GM19397 (cell line): ENCODE measurements at regions not wholly inside any gene's neighbourhood (a gene's known extent, or its start where the extent isn't known, plus 50 kb on each side); places are given as distances from the start of the nearest gene placed in this dataset.
"Not testable (repeated sequence)": the region's sequence is repeated elsewhere in the genome, so short reads cannot be mapped to it uniquely, and the experiment has no call there.

Experiments used
- ATAC-seq: cut with Tn5 transposase; IDR thresholded peaks from one replicate; pipeline ENCODE4 v1.9.1; 2021; ENCODE audit warnings: mild to moderate bottlenecking, moderate library complexity; ENCODE audit not compliant: unreplicated experiment

- ATAC-seq, result no peak
Measured at GRCh38 chr3:145079436-145079835, 1081.5 kb downstream of the PLOD2 start.

DNA sequence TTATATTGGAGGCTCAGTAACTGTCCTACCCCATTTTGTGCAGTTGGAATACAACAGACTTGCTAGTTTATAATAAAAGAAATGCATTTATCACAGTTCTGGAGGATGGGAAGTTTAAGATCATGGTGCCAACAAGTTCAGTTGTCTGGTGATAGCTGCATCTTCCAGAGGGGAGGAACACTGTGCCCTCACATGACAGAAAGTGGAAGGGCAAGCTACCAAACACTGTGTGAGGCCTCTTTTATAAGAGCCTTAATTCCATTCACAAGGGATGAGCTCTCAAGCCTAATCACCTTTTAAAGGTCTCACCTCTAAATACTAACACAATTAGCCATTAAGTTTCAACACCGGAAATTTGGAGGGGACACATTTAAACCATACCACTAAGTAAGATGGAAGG is 1073.9 kb downstream of the PLOD2 start:
- ATAC-seq, result no peak

- ATAC-seq, result peak; percentile 70
Measured at GRCh38 chr3:145088917-145089316, 1072.1 kb downstream of the PLOD2 start.

- ATAC-seq, result no peak
Measured at GRCh38 chr3:145089337-145089736, 1071.6 kb downstream of the PLOD2 start.

DNA sequence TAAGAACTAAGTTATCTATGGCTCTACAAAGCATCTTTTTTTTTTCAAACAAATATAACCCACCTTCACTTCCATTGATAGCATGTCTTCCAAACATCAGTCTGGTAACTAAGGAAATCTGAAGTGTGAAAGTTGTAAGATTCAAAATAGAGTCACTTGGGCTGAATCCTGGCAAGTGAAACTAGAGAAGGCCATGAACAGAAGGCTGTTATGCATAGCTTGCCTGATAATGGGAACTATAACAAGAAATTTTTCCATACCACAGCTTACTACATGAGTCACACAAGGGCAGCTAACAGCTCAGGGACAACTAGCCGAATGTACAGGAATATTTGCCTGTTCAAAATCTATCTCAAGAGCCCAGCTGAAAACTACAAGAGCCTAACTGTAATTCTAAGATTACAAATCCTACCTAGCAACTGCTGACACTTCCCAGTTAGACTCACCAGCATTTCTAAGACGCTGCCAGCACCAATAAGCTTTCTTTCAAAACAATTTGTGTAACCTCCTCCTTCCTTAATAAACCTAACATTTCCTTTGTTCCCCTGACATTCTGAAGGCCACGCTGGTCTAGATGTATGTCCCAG is 1066.5 kb downstream of the PLOD2 start:
- peak; percentile 77 for ATAC-seq

GRCh38 chr3:145111141-145111540 is 1049.8 kb downstream of the PLOD2 start:
- ATAC-seq, result not testable (repeated sequence)

DNA sequence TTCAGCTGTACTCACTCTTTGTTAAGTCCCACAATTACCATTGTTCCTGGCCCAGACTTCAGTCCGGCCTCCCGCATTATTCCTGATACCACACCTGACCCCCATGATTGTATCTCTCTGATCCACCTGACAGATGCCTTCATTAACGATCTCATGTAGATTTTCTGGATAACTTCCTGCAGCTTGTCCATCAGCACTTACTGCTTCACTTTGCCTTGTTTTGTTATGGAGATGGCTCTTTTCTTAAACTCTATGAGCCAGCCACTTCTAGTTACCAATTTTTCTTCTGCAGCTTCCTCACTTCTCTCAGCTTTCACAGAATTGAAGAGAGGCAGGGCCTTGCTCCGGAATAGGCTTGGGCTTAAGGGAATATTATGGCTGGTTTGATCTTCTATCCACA is 1044.2 kb downstream of the PLOD2 start:
- ATAC-seq, result no peak

DNA sequence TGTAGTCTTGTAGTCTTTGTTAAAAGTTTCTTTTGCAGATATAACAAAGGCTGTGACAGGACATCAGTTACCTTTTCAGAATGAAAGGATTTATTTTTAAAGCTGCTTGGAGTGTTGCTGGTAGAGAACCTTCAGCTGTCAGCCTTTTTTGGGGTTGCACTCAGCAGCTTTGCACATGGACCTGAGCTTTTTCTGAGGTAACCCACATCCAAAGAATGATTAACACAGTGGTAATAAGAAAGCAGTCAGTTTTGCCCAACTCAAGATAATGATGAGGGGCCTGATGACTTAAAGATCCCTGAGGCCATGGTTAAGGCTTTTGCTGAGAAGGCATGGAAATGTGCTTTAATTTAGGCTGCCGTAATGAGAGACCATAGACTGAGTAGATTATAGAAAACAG is 1042.7 kb downstream of the PLOD2 start:
- peak; percentile 76 for ATAC-seq

GRCh38 chr3:145124900-145125678 is 1035.9 kb downstream of the PLOD2 start:
- no peak for ATAC-seq

DNA sequence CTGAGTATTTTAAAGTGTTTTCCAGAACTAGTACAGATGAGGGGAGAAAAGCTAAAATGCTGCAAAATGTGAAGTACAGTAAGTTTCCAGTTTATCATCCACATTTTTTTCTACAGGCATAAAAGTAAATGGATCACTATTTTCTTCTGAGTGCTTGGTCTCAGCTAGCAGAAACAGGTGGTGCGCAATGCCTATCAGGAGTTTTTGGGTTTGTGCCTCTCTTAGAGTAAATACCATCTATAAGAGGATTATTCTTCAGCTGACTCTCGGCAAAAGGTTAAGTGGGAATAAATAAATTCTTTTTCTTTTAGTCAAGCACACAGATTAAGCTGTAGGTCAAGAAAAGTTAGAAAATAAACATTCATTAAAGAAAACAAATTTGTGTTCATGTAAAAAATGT is 1027.7 kb downstream of the PLOD2 start:
- ATAC-seq, result no peak

DNA sequence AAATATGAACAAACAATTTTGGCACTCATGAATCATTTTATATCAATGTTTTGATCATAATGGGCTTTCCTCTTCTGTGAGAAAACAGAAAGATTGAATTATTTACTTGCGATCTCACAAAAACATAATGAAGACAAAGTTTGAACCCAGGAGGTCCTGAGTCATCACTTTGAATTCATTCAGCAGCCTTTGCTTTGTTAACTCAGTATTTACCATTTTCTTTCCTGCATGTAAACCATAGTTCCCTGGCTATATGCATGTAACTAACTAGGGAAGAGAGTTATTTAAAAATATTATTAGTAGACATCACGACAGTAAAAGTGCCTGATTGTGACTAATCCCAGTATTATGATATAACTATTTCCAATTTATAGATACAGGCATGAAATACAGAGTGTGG is 1026.2 kb downstream of the PLOD2 start:
- ATAC-seq, result no peak

DNA sequence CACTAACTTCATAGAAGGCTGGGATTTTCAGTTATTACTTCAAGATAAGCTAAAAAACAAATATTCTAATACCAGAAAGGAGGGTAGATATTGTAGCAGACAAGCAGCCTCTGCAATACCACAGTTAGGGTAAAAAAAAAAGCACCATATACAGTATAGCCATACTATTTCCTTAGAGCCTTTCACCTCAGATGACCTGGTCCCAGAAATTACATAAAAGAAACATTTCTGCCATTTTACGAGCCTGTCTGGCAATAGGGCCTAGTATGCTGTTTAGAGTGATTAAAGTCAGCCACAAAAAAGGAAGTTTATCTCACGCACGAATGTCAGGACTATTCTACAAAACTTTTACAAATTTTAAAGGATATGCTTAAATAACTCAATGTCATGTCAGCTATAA is 1016.6 kb downstream of the PLOD2 start:
- no peak for ATAC-seq

- ATAC-seq, result no peak
Measured at GRCh38 chr3:145145461-145145860, 1015.5 kb downstream of the PLOD2 start.

GRCh38 chr3:145159640-145160039 is 1001.3 kb downstream of the PLOD2 start:
- no peak for ATAC-seq

- no peak for ATAC-seq
Measured at GRCh38 chr3:145170121-145170520, 990.9 kb downstream of the PLOD2 start.

- ATAC-seq, result no peak
Measured at GRCh38 chr3:145175626-145176025, 985.4 kb downstream of the PLOD2 start.

GRCh38 chr3:145176907-145177306 is 984.1 kb downstream of the PLOD2 start:
- no peak for ATAC-seq

- no peak for ATAC-seq
Measured at GRCh38 chr3:145177828-145178227, 983.2 kb downstream of the PLOD2 start.

GRCh38 chr3:145182196-145182911 is 978.6 kb downstream of the PLOD2 start:
- no peak for ATAC-seq

DNA sequence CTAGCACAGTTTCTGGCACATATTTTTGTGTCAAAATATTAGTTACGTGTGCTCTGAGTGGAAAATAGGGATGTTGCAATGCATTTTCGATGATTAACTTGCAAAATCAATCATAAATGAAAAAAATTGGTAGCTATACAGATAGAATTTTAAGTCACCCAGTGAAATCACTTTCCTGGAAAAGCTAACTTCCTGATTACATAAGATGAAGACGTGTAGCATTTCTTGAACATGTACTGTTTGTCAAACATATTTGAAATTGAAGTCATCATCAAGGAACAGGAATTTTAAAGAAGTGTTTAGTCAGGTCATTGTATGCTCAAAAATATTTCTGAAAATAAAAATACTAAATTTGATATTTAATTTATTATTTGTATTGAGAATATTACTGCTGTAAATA is 977.7 kb downstream of the PLOD2 start:
- ATAC-seq, result no peak

- ATAC-seq, result no peak
Measured at GRCh38 chr3:145188079-145188770, 972.8 kb downstream of the PLOD2 start.
